Vagina (tissue), 2 donors: ENCODE measurements at regions not wholly inside any gene's neighbourhood (a gene's known extent, or its start where the extent isn't known, plus 50 kb on each side); places are given as distances from the start of the nearest gene placed in this dataset.

Experiments
- DNase-seq, 2 donors: peaks; one replicate each; pipeline ENCODE4 v3.0.0-alpha.2; 2017; ENCODE audit errors: extremely low spot score in 2 of 2
- H3K27ac ChIP-seq: fragments of 200-600 bp; sonication (generic); one replicate; pipeline ENCODE4 v1.5.1; 2019
- H3K27me3 ChIP-seq: fragments of 200-600 bp; sonication (generic); one replicate; pipeline ENCODE4 v1.5.1; 2019
- H3K36me3 ChIP-seq, 2 donors: fragments of 200-600 bp; sonication (generic); one replicate each; pipeline ENCODE4 v1.5.1; 2017 to 2019
- H3K4me1 ChIP-seq: fragments of 200-600 bp; sonication (generic); one replicate; pipeline ENCODE4 v1.5.1; 2019
- H3K4me3 ChIP-seq, 2 donors: fragments of 200-600 bp; sonication (generic); 1 replicate in 1 of 2; 2 replicates in 1 of 2; pipeline ENCODE4 v1.5.1; 2016 to 2019
- H3K9me3 ChIP-seq: fragments of 200-600 bp; sonication (generic); one replicate; pipeline ENCODE4 v1.5.1; 2019
- CTCF ChIP-seq, 3 experiments: fragments of 450-650 bp in 2 of 3; fragments of 200-600 bp in 1 of 3; sonication (generic) in 1 of 3; IDR thresholded peaks; one replicate each; pipeline ENCODE4 v1.5.1; 2017 to 2019; ENCODE audit warnings: antibody characterized with exemption in 3 of 3, mild to moderate bottlenecking in 2 of 3, moderate library complexity in 2 of 3
- POLR2A ChIP-seq, 2 donors: fragments of 450-650 bp; IDR thresholded peaks; one replicate each; pipeline ENCODE4 v1.6.1; 2017; ENCODE audit warnings: antibody characterized with exemption in 2 of 2, mild to moderate bottlenecking in 2 of 2, moderate library complexity in 2 of 2
- POLR2AphosphoS5 ChIP-seq, 2 donors: sonication (generic); formaldehyde crosslinking; IDR thresholded peaks; one replicate each; pipeline ENCODE4 v1.9.0; 2017; ENCODE audit warnings: antibody characterized with exemption in 2 of 2, mild to moderate bottlenecking in 2 of 2, low read depth in 1 of 2; ENCODE audit not compliant: insufficient read depth in 1 of 2
- intact Hi-C: fragments of 100-400 bp; cut with DNase I; formaldehyde crosslinking; loops from one replicate; pipeline ENCODE4 v1.15.1; 2023

GRCh38 chr7:12951397-12951801 lies 264.0 kb downstream of the ARL4A start:
- TF ChIP-seq POLR2AphosphoS5 (IDR thresholded peaks at IDR 0.05; ENCODE audit: insufficient read depth in 1 of 2, low read depth in 1 of 2), result no peak
- no peak for TF ChIP-seq CTCF (IDR thresholded peaks at IDR 0.05)
- TF ChIP-seq POLR2A (IDR thresholded peaks at IDR 0.05), result no peak
- no peak overlapping the region for H3K27ac ChIP-seq
- no peaks in the 10 kb centered on the region for H3K9me3 ChIP-seq
- H3K4me3 ChIP-seq, result no peak overlapping the region
- no peaks in the 10 kb centered on the region for H3K27me3 ChIP-seq
- intact Hi-C loops, result no loop called here
- no peaks in the 10 kb centered on the region for H3K4me1 ChIP-seq
- H3K36me3 ChIP-seq, result no peaks in the 10 kb centered on the region
- no peak for DNase-seq

- Histone ChIP-seq H3K36me3 (no peaks in the 10 kb centered on the region), H3K4me1 (no peaks in the 10 kb centered on the region), H3K9me3 (no peaks in the 10 kb centered on the region), H3K4me3 (no peak overlapping the region), H3K27ac (no peak overlapping the region), H3K27me3 (no peaks in the 10 kb centered on the region)
- no peak for DNase-seq
- no peak for TF ChIP-seq CTCF (IDR thresholded peaks at IDR 0.05)
- TF ChIP-seq POLR2AphosphoS5 (IDR thresholded peaks at IDR 0.05; ENCODE audit: insufficient read depth in 1 of 2, low read depth in 1 of 2), result no peak
- no peak for TF ChIP-seq POLR2A (IDR thresholded peaks at IDR 0.05)
- intact Hi-C loops, result no loop called here
Observed at GRCh38 chr7:12954380-12955033, 267.1 kb downstream of the ARL4A start.

GRCh38 chr7:12957487-12957886 lies 270.1 kb downstream of the ARL4A start:
- no peak overlapping the region for H3K4me3 ChIP-seq
- H3K9me3 ChIP-seq, result no peaks in the 10 kb centered on the region
- no peaks in the 10 kb centered on the region for H3K4me1 ChIP-seq
- H3K27me3 ChIP-seq, result no peaks in the 10 kb centered on the region
- H3K36me3 ChIP-seq, result no peaks in the 10 kb centered on the region
- no peak overlapping the region for H3K27ac ChIP-seq
- DNase-seq, result no peak
- intact Hi-C loops, result no loop called here
- TF ChIP-seq POLR2A (IDR thresholded peaks at IDR 0.05), result no peak
- no peak for TF ChIP-seq CTCF (IDR thresholded peaks at IDR 0.05)
- no peak for TF ChIP-seq POLR2AphosphoS5 (IDR thresholded peaks at IDR 0.05; ENCODE audit: insufficient read depth in 1 of 2, low read depth in 1 of 2)

GRCh38 chr7:12961910-12962480 lies 274.6 kb downstream of the ARL4A start:
- TF ChIP-seq CTCF (IDR thresholded peaks at IDR 0.05), result no peak
- no peak for TF ChIP-seq POLR2A (IDR thresholded peaks at IDR 0.05)
- no peak for TF ChIP-seq POLR2AphosphoS5 (IDR thresholded peaks at IDR 0.05; ENCODE audit: insufficient read depth in 1 of 2, low read depth in 1 of 2)
- no peaks in the 10 kb centered on the region for H3K27me3 ChIP-seq
- no peaks in the 10 kb centered on the region for H3K4me1 ChIP-seq
- H3K36me3 ChIP-seq, result no peaks in the 10 kb centered on the region
- H3K9me3 ChIP-seq, result no peaks in the 10 kb centered on the region
- intact Hi-C loops, result no loop called here
- no peak for DNase-seq
- no peak overlapping the region for H3K27ac ChIP-seq
- no peak overlapping the region for H3K4me3 ChIP-seq

GRCh38 chr7:12963435-12963834 lies 276.0 kb downstream of the ARL4A start:
- no peak for DNase-seq
- no peaks in the 10 kb centered on the region for H3K27me3 ChIP-seq
- H3K9me3 ChIP-seq, result no peaks in the 10 kb centered on the region
- H3K36me3 ChIP-seq, result no peaks in the 10 kb centered on the region
- H3K4me3 ChIP-seq, result no peak overlapping the region
- H3K27ac ChIP-seq, result no peak overlapping the region
- TF ChIP-seq POLR2A (IDR thresholded peaks at IDR 0.05), result no peak
- TF ChIP-seq CTCF (IDR thresholded peaks at IDR 0.05), result no peak
- TF ChIP-seq POLR2AphosphoS5 (IDR thresholded peaks at IDR 0.05; ENCODE audit: insufficient read depth in 1 of 2, low read depth in 1 of 2), result no peak
- intact Hi-C loops, result no loop called here
- H3K4me1 ChIP-seq, result no peaks in the 10 kb centered on the region
